ENCODE measurements at regions not wholly inside any gene's neighbourhood (a gene's known extent, or its start where the extent isn't known, plus 50 kb on each side); places are given as distances from the start of the nearest gene placed in this dataset.

GRCh38 chr10:21388589-21388988 lies 136.9 kb downstream of the SKIDA1 start:
- Histone ChIP-seq H2BK15ac (ENCODE audit: low read length) (no peak overlapping the region), H3K23me2 (ENCODE audit: low read depth, low read length) (no peaks in the 10 kb centered on the region), H3K4me2 (ENCODE audit: insufficient read depth in 1 of 2, low read depth in 2 of 2, low read length in 2 of 2) (peak overlapping the region; percentile 9 to 19; a peak in 2 of 4 replicates), H3K56ac (replicated peaks; ENCODE audit: insufficient read length, low read depth, low read length) (peak overlapping the region; percentile 13), H2BK120ac (replicated peaks; ENCODE audit: low read depth, low read length) (peak overlapping the region; percentile 76), H2AFZ (ENCODE audit: low read length) (no peak overlapping the region), H3K23ac (ENCODE audit: insufficient read length) (no peak overlapping the region), H4K5ac (ENCODE audit: insufficient read length, low read depth, low read length) (peak overlapping the region; percentile 83), H3K4ac (replicated peaks; ENCODE audit: insufficient read length, low read depth, low read length) (no peak overlapping the region), H2BK20ac (ENCODE audit: low read length) (peak overlapping the region; percentile 63), H4K20me1 (replicated peaks in 1 of 2; ENCODE audit: control insufficient read depth in 1 of 2, insufficient read depth in 2 of 2, low read length in 2 of 2) (no peaks in the 10 kb centered on the region), H3K36me3 (ENCODE audit: control insufficient read depth in 2 of 4, insufficient read depth in 4 of 4, low read length in 3 of 4) (no peaks in the 10 kb centered on the region), H3K14ac (ENCODE audit: insufficient read length) (no peak overlapping the region), H3K18ac (ENCODE audit: extremely low read depth, low read length) (peak overlapping the region; percentile 33), H3K9ac (replicated peaks in 1 of 4; ENCODE audit: extremely low read depth in 1 of 4, low read depth in 3 of 4, low read length in 3 of 4) (no peak overlapping the region; a peak in 1 of 7 replicates), H2BK5ac (ENCODE audit: low read depth, low read length) (peak overlapping the region; percentile 86), H3K79me2 (ENCODE audit: control insufficient read depth in 1 of 2, insufficient read depth in 2 of 2, low read length in 2 of 2) (no peaks in the 10 kb centered on the region), H3K27ac (ENCODE audit: low read depth, low read length) (0 out of 2 replicates have a peak overlapping the region, but pooled peaks have one; percentile 5), H4K8ac (ENCODE audit: extremely low read depth, insufficient read depth, low read length) (no peak overlapping the region), H2BK12ac (ENCODE audit: low read depth, low read length) (no peak overlapping the region; the same call in 1 of the 2 replicates), H3K4me1 (replicated peaks in 1 of 4; ENCODE audit: control insufficient read depth in 3 of 4, insufficient read depth in 4 of 4, low read length in 3 of 4) (peaks cover 3 to 19% (median 11%) of the 10 kb centered on the region in 4 experiments; a peak in 6 of 7 replicates), H3K79me1 (ENCODE audit: low read depth, low read length) (no peaks in the 10 kb centered on the region), H3K27me3 (replicated peaks in 1 of 4; ENCODE audit: control insufficient read depth in 3 of 4, extremely low read depth in 1 of 4, insufficient read depth in 3 of 4, low read length in 3 of 4) (no peaks in the 10 kb centered on the region), H2AK5ac (ENCODE audit: low read depth, low read length) (no peak overlapping the region), H4K91ac (replicated peaks; ENCODE audit: insufficient read length, low read length) (peak overlapping the region; percentile 79), H3K4me3 (ENCODE audit: extremely low read depth in 1 of 4, insufficient read depth in 2 of 4, low read depth in 3 of 4, low read length in 4 of 4) (no peak overlapping the region), H3K9me3 (ENCODE audit: insufficient read depth in 2 of 2, low read depth in 1 of 2, low read length in 1 of 2) (no peaks in the 10 kb centered on the region)
- FAIRE-seq (no peak), DNase-seq (ENCODE audit: low read depth in 1 of 2, low spot score in 2 of 2) (no peak)
- TF ChIP-seq, protein P1, sequence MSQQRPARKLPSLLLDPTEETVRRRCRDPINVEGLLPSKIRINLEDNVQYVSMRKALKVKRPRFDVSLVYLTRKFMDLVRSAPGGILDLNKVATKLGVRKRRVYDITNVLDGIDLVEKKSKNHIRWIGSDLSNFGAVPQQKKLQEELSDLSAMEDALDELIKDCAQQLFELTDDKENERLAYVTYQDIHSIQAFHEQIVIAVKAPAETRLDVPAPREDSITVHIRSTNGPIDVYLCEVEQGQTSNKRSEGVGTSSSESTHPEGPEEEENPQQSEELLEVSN (IDR thresholded peaks at IDR 0.05) = no peak
- TF ChIP-seq ATF3 (IDR thresholded peaks at IDR 0.05; ENCODE audit: insufficient read depth, low read depth, low read length) = no peak
- no peak for TF ChIP-seq JUND (IDR thresholded peaks at IDR 0.05; ENCODE audit: low read length)
- TF ChIP-seq POU5F1 (IDR thresholded peaks at IDR 0.05; ENCODE audit: low read depth, low read length) = 0 out of 2 replicates have a peak, but pooled peaks have one; percentile 44
- 45% methylated on average over 8 of the region's 8 CpGs; no CpG with 5 or more reads in 1 of the 2 experiments for WGBS, 2 experiments (ENCODE audit: extremely low coverage in 1 of 2, insufficient coverage in 1 of 2, insufficient read length in 1 of 2, insufficient replicate concordance in 2 of 2, low coverage in 1 of 2, low lambda C conversion rate in 2 of 2, missing lambda C conversion rate in 1 of 2)
- ChIA-PET POLR2A (ENCODE audit: partially characterized antibody) (interaction anchor here (1.3 to 1.8 kb wide), 2 partner anchors 15 to 21 kb away, joined by 4 to 6 read pairs; no protein-coding TSS in a partner anchor), CTCF (ENCODE audit: partially characterized antibody) (interaction anchor here (2.7 kb wide), 1 partner anchor 109 kb away, joined by 8 read pairs; no protein-coding TSS in a partner anchor)
